ENCODE measurements at regions not wholly inside any gene's neighbourhood (a gene's known extent, or its start where the extent isn't known, plus 50 kb on each side); places are given as distances from the start of the nearest gene placed in this dataset.

DNA sequence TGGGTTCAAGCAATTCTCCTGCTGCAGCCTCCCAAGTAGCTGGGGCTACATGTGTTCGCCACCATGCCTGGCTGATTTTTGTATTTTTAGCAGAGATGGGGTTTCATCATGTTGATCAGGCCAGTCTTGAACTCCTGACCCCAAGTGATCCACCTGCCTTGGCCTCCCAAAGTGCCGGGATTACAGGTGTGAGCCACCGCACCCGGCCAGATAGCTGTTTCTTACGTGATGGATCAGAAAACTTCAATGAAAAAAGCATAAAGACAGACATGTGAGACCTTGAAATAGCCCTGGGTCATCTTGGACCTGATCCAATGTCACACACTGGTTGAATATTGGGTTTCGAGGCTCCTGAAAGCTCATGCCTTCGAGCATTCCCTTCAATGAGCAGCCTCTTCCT lies 66.7 kb upstream of the RTN4 start:
- Histone ChIP-seq H3K9me3 (ENCODE audit: control insufficient read depth, low read length) (no peaks in the 10 kb centered on the region), H3K79me2 (no peaks in the 10 kb centered on the region), H3K4me1 (no peaks in the 10 kb centered on the region), H3K4me3 (ENCODE audit: low read depth, low read length) (no peak overlapping the region), H3K9ac (no peak overlapping the region), H3K36me3 (ENCODE audit: control insufficient read depth, insufficient read depth, low read length) (no peaks in the 10 kb centered on the region), H2AFZ (no peak overlapping the region), H3K4me2 (ENCODE audit: low read length) (no peak overlapping the region), H3K27ac (no peak overlapping the region), H3K27me3 (ENCODE audit: control insufficient read depth, insufficient read depth, low read length) (no peaks in the 10 kb centered on the region)
- TF ChIP-seq, protein P1, sequence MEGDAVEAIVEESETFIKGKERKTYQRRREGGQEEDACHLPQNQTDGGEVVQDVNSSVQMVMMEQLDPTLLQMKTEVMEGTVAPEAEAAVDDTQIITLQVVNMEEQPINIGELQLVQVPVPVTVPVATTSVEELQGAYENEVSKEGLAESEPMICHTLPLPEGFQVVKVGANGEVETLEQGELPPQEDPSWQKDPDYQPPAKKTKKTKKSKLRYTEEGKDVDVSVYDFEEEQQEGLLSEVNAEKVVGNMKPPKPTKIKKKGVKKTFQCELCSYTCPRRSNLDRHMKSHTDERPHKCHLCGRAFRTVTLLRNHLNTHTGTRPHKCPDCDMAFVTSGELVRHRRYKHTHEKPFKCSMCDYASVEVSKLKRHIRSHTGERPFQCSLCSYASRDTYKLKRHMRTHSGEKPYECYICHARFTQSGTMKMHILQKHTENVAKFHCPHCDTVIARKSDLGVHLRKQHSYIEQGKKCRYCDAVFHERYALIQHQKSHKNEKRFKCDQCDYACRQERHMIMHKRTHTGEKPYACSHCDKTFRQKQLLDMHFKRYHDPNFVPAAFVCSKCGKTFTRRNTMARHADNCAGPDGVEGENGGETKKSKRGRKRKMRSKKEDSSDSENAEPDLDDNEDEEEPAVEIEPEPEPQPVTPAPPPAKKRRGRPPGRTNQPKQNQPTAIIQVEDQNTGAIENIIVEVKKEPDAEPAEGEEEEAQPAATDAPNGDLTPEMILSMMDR (IDR thresholded peaks at IDR 0.05): no peak

DNA sequence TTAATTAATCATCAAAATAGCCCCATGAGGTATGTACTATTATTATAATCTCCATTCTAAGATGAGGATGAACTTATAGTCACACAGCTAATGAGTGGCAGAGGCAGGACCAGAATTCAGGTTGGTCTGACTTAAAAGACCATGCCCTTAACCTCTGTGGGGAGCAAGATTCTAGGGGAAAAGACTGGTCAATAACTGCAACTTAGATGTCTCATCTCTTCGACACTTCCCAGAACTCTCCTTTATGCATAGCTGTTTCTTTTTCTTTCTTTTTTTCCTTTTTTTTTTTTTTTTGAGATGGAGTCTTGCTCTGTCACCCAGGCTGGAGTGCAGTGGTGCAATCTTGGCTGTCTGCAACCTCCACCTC lies 66.3 kb upstream of the RTN4 start:
- TF ChIP-seq, protein P1 (IDR thresholded peaks at IDR 0.05): no peak
- Histone ChIP-seq H3K27me3 (ENCODE audit: control insufficient read depth, insufficient read depth, low read length) (no peaks in the 10 kb centered on the region), H3K4me3 (ENCODE audit: low read depth, low read length) (no peak overlapping the region), H3K4me1 (no peaks in the 10 kb centered on the region), H3K79me2 (no peaks in the 10 kb centered on the region), H3K9me3 (ENCODE audit: control insufficient read depth, low read length) (no peaks in the 10 kb centered on the region), H3K36me3 (ENCODE audit: control insufficient read depth, insufficient read depth, low read length) (no peaks in the 10 kb centered on the region), H3K27ac (no peak overlapping the region), H3K4me2 (ENCODE audit: low read length) (no peak overlapping the region), H3K9ac (no peak overlapping the region), H2AFZ (no peak overlapping the region)

DNA sequence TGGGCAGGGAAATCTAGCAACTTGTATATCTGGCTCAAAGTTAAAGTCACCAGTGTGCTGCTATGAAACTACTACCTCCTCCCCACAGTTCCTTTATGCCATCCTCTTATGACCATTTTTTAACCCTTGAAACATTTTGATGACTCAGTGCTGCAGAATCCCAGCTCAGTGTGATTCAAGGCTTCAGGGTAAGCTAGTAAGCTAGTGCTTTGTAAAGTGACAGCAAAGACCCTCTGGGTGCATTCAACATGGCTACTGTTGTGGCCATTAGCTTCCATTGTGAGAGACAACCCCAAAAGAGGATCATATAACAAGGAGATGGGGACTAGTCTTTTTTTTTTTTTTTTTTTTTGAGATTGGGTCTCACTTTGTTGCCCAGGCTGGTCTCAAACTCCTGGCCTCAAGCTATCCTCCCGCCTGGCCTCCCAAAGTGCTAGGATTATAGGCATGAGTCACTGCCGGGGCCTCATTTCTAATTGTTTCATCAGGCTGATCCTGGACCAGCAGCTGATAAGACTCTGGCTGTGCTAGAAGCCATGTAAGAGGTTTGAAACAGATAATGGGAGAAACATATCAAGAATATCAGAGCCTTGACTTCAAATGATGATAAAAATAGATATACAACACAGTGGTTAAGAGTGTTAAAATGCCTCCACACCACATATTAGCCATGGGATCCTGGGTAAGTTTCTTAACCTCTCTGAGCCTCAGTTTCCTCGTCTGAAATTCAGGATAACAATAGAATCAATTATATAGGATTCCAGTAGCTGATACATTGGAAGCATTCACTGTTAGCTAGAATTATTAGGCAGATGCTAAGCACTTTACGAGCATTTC lies 65.7 kb upstream of the RTN4 start:
- no peak overlapping the region for H3K27ac ChIP-seq
- no peaks in the 10 kb centered on the region for H3K4me1 ChIP-seq
- H3K36me3 ChIP-seq (ENCODE audit: control insufficient read depth, insufficient read depth, low read length): no peaks in the 10 kb centered on the region
- TF ChIP-seq, protein P1 (IDR thresholded peaks at IDR 0.05): no peak
- no peaks in the 10 kb centered on the region for H3K27me3 ChIP-seq (ENCODE audit: control insufficient read depth, insufficient read depth, low read length)
- H3K9me3 ChIP-seq (ENCODE audit: control insufficient read depth, low read length): no peaks in the 10 kb centered on the region
- no peak overlapping the region for H3K4me3 ChIP-seq (ENCODE audit: low read depth, low read length)
- no peaks in the 10 kb centered on the region for H3K79me2 ChIP-seq
- no peak overlapping the region for H2AFZ ChIP-seq
- H3K4me2 ChIP-seq (ENCODE audit: low read length): no peak overlapping the region
- H3K9ac ChIP-seq: no peak overlapping the region

DNA sequence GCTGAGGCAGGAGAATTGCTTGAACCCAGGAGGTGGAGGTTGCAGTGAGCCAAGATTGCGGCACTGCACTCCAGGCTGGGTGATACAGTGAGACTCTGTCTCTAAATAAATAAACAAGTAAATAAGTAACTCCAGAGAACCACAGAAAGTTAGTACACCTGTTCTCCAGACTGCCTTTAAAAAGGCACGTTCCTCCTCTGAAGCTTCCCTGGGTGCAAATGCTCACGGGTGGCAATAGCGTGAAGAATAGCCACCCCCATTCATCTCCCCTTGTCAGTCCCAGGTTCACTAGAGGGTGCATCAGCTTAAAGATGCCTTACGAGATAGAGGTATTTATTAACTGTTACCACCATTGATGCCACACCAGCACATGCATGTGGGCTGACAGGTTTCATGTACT lies 64.3 kb upstream of the RTN4 start:
- no peaks in the 10 kb centered on the region for H3K36me3 ChIP-seq (ENCODE audit: control insufficient read depth, insufficient read depth, low read length)
- H3K9me3 ChIP-seq (ENCODE audit: control insufficient read depth, low read length): no peaks in the 10 kb centered on the region
- TF ChIP-seq, protein P1 (IDR thresholded peaks at IDR 0.05): no peak
- no peak overlapping the region for H3K27ac ChIP-seq
- H3K4me1 ChIP-seq: no peaks in the 10 kb centered on the region
- H3K4me2 ChIP-seq (ENCODE audit: low read length): no peak overlapping the region
- H3K79me2 ChIP-seq: no peaks in the 10 kb centered on the region
- no peak overlapping the region for H3K4me3 ChIP-seq (ENCODE audit: low read depth, low read length)
- H3K27me3 ChIP-seq (ENCODE audit: control insufficient read depth, insufficient read depth, low read length): no peaks in the 10 kb centered on the region
- H2AFZ ChIP-seq: no peak overlapping the region
- H3K9ac ChIP-seq: no peak overlapping the region

DNA sequence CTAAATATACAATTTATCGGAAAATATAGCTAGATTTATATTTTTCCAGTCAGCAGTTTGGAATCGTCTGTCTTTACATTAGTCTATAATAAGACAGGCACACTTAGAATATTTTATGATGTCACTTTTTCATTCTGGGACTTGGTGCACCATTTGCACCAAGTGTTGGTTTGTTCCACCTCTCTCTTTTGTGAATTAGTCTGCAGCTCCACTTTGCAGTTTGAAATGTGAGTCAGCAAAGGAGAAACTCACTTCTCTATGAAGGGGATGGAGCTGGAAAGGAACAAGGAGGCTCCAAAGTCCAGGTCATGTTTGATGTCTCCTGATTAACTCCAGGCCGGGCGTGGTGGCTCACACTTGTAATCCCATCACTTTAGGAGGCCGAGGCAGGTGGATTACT lies 63.8 kb upstream of the RTN4 start:
- no peak overlapping the region for H3K27ac ChIP-seq

More for the DNA sequence above, 63.8 kb upstream of the RTN4 start:
- Histone ChIP-seq H2AFZ (no peak overlapping the region), H3K4me2 (ENCODE audit: low read length) (no peak overlapping the region), H3K9me3 (ENCODE audit: control insufficient read depth, low read length) (no peaks in the 10 kb centered on the region), H3K4me1 (no peaks in the 10 kb centered on the region), H3K36me3 (ENCODE audit: control insufficient read depth, insufficient read depth, low read length) (no peaks in the 10 kb centered on the region), H3K79me2 (no peaks in the 10 kb centered on the region), H3K27me3 (ENCODE audit: control insufficient read depth, insufficient read depth, low read length) (no peaks in the 10 kb centered on the region), H3K4me3 (ENCODE audit: low read depth, low read length) (no peak overlapping the region), H3K9ac (no peak overlapping the region)
- TF ChIP-seq, protein P1 (IDR thresholded peaks at IDR 0.05): no peak
